ENCODE measurements at regions not wholly inside any gene's neighbourhood (a gene's known extent, or its start where the extent isn't known, plus 50 kb on each side); places are given as distances from the start of the nearest gene placed in this dataset.

DNA sequence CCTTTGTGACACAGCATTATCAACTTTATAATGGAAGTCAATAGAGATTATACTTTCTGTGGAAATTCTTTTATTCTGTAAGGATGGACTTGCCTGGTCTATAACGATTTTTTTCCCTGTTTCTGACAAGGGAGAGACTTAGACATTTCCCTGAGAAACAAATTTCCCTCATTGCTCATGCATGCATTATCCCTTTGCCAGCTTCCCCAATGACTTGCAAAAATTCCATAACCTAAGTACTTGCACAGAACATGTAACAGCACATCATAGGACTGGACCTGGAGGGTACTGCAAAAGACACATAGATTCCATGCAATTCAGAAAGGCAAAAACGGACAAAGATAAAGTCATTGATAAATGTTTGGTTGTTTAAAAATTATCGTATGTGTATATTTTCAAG lies 166.7 kb downstream of the FHIP1A start:
- no peaks in the 10 kb centered on the region for H3K9me3 ChIP-seq (replicated peaks; ENCODE audit: insufficient read depth, low read length)
- no peak overlapping the region for H3K4me3 ChIP-seq (ENCODE audit: low read length)
- no peaks in the 10 kb centered on the region for H3K79me2 ChIP-seq (ENCODE audit: low read length)
- H3K27ac ChIP-seq (ENCODE audit: low read length): no peak overlapping the region
- H3K4me2 ChIP-seq (ENCODE audit: low read depth, low read length): no peak overlapping the region
- no peaks in the 10 kb centered on the region for H3K9me2 ChIP-seq (replicated peaks; ENCODE audit: insufficient read depth, low read length)
- no peaks in the 10 kb centered on the region for H3K4me1 ChIP-seq (ENCODE audit: low read length)
- H3K27me3 ChIP-seq (replicated peaks; ENCODE audit: insufficient read depth, low read length): no peaks in the 10 kb centered on the region
- no peak for DNase-seq
- H3F3A ChIP-seq (ENCODE audit: insufficient read depth, low read length): no peaks in the 10 kb centered on the region
- H3K9ac ChIP-seq (ENCODE audit: low read length): no peak overlapping the region
- H4K20me1 ChIP-seq (ENCODE audit: insufficient read depth, low read length): no peaks in the 10 kb centered on the region
- H2AFZ ChIP-seq (ENCODE audit: low read length): no peak overlapping the region
- TF ChIP-seq, protein P1, sequence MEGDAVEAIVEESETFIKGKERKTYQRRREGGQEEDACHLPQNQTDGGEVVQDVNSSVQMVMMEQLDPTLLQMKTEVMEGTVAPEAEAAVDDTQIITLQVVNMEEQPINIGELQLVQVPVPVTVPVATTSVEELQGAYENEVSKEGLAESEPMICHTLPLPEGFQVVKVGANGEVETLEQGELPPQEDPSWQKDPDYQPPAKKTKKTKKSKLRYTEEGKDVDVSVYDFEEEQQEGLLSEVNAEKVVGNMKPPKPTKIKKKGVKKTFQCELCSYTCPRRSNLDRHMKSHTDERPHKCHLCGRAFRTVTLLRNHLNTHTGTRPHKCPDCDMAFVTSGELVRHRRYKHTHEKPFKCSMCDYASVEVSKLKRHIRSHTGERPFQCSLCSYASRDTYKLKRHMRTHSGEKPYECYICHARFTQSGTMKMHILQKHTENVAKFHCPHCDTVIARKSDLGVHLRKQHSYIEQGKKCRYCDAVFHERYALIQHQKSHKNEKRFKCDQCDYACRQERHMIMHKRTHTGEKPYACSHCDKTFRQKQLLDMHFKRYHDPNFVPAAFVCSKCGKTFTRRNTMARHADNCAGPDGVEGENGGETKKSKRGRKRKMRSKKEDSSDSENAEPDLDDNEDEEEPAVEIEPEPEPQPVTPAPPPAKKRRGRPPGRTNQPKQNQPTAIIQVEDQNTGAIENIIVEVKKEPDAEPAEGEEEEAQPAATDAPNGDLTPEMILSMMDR (IDR thresholded peaks at IDR 0.05; ENCODE audit: low read length): no peak
- TF ChIP-seq EZH2phosphoT487 (IDR thresholded peaks at IDR 0.05; ENCODE audit: low read length): no peak
- no peak for TF ChIP-seq EZH2 (optimal IDR thresholded peaks at IDR 0.05; ENCODE audit: low read depth, low read length)
- no peaks in the 10 kb centered on the region for H3K36me3 ChIP-seq (replicated peaks; ENCODE audit: insufficient read depth, low read length)

DNA sequence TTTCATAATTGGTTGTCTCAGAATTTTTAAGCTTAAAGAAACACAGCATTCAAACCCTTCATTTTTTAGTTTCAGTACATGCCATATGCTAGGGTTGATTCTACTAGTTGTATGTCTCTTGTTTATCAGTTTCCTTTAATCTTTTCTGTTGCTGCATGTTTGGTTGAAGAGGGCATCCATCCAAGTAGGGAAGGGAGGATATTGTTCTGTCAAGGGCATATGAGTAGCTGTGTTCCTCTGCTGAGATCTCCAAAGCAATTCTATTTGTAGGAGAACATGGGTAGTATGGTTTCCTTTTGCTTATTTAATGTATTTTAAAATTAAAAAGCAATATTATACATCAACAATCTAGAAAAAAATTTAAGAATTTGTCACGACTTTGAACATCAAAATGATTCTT lies 167.7 kb downstream of the FHIP1A start:
- H3F3A ChIP-seq (ENCODE audit: insufficient read depth, low read length): no peaks in the 10 kb centered on the region
- no peaks in the 10 kb centered on the region for H3K27me3 ChIP-seq (replicated peaks; ENCODE audit: insufficient read depth, low read length)
- no peak overlapping the region for H2AFZ ChIP-seq (ENCODE audit: low read length)
- no peaks in the 10 kb centered on the region for H3K9me2 ChIP-seq (replicated peaks; ENCODE audit: insufficient read depth, low read length)
- TF ChIP-seq, protein P1 (IDR thresholded peaks at IDR 0.05; ENCODE audit: low read length): no peak
- TF ChIP-seq EZH2phosphoT487 (IDR thresholded peaks at IDR 0.05; ENCODE audit: low read length): no peak
- no peak for TF ChIP-seq EZH2 (optimal IDR thresholded peaks at IDR 0.05; ENCODE audit: low read depth, low read length)
- H3K4me2 ChIP-seq (ENCODE audit: low read depth, low read length): no peak overlapping the region
- no peak overlapping the region for H3K9ac ChIP-seq (ENCODE audit: low read length)
- no peaks in the 10 kb centered on the region for H3K79me2 ChIP-seq (ENCODE audit: low read length)
- no peak overlapping the region for H3K27ac ChIP-seq (ENCODE audit: low read length)
- no peak overlapping the region for H3K4me3 ChIP-seq (ENCODE audit: low read length)
- no peak for DNase-seq
- no peaks in the 10 kb centered on the region for H3K36me3 ChIP-seq (replicated peaks; ENCODE audit: insufficient read depth, low read length)
- no peaks in the 10 kb centered on the region for H3K9me3 ChIP-seq (replicated peaks; ENCODE audit: insufficient read depth, low read length)
- no peaks in the 10 kb centered on the region for H4K20me1 ChIP-seq (ENCODE audit: insufficient read depth, low read length)
- no peaks in the 10 kb centered on the region for H3K4me1 ChIP-seq (ENCODE audit: low read length)

DNA sequence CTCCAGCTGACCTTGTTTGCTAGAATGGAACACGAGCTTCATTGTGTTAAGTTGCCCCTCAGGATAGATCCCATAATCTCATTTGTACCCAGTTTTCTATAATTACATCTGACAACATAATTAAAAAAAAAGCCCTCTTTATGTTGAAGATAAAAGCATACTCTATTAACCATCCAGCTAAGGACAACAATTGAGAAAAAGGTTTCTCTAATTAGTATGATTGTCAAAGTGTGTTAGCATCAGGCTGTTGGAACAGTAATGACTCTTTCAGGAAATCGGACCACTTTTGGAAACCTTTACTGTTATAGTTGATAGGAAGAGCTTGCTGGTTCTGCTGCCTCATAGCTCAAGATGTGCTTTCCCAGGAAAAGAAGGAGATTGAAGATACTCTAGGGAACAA lies 172.6 kb downstream of the FHIP1A start:
- no peaks in the 10 kb centered on the region for H3K79me2 ChIP-seq (ENCODE audit: low read length)
- H3K4me2 ChIP-seq (ENCODE audit: low read depth, low read length): no peak overlapping the region
- no peak overlapping the region for H3K9ac ChIP-seq (ENCODE audit: low read length)
- no peak overlapping the region for H3K27ac ChIP-seq (ENCODE audit: low read length)
- no peaks in the 10 kb centered on the region for H3K9me3 ChIP-seq (replicated peaks; ENCODE audit: insufficient read depth, low read length)
- no peaks in the 10 kb centered on the region for H3K36me3 ChIP-seq (replicated peaks; ENCODE audit: insufficient read depth, low read length)
- no peak overlapping the region for H2AFZ ChIP-seq (ENCODE audit: low read length)
- H3K9me2 ChIP-seq (replicated peaks; ENCODE audit: insufficient read depth, low read length): no peaks in the 10 kb centered on the region
- H3K4me1 ChIP-seq (ENCODE audit: low read length): no peaks in the 10 kb centered on the region
- no peaks in the 10 kb centered on the region for H3K27me3 ChIP-seq (replicated peaks; ENCODE audit: insufficient read depth, low read length)
- no peaks in the 10 kb centered on the region for H4K20me1 ChIP-seq (ENCODE audit: insufficient read depth, low read length)
- H3F3A ChIP-seq (ENCODE audit: insufficient read depth, low read length): no peaks in the 10 kb centered on the region
- DNase-seq: no peak
- no peak overlapping the region for H3K4me3 ChIP-seq (ENCODE audit: low read length)
- TF ChIP-seq EZH2phosphoT487 (IDR thresholded peaks at IDR 0.05; ENCODE audit: low read length) (no peak), EZH2 (optimal IDR thresholded peaks at IDR 0.05; ENCODE audit: low read depth, low read length) (no peak)
- TF ChIP-seq, protein P1 (IDR thresholded peaks at IDR 0.05; ENCODE audit: low read length): no peak

Data from MM.1S (cell line).